Liver (tissue), 8 donors: ENCODE measurements at regions not wholly inside any gene's neighbourhood (a gene's known extent, or its start where the extent isn't known, plus 50 kb on each side); places are given as distances from the start of the nearest gene placed in this dataset.

Source experiments
- DNase-seq: peaks from one replicate; pipeline ENCODE4 v3.0.0-alpha.2; 2017; ENCODE audit warnings: low spot score
- H3K27ac ChIP-seq, 2 donors: one replicate each; pipeline ENCODE4 v1.7.0; 2013; ENCODE audit warnings: inconsistent platforms in 2 of 2, low read length in 2 of 2, control low read depth in 1 of 2, low read depth in 1 of 2, mild to moderate bottlenecking in 1 of 2
- H3K27me3 ChIP-seq, 4 donors: one replicate each; pipeline versions ENCODE4 v1.6.1 to v1.7.0; 2013; ENCODE audit warnings: low read length in 3 of 4, inconsistent platforms in 1 of 4, mild to moderate bottlenecking in 1 of 4, moderate library complexity in 1 of 4; ENCODE audit not compliant: control insufficient read depth in 4 of 4, insufficient read depth in 4 of 4
- H3K36me3 ChIP-seq, 4 donors: one replicate each; pipeline versions ENCODE4 v1.6.1 to v1.7.0; 2013; ENCODE audit warnings: low read length in 3 of 4, mild to moderate bottlenecking in 3 of 4, low read depth in 1 of 4, moderate library complexity in 1 of 4; ENCODE audit not compliant: control insufficient read depth in 4 of 4, insufficient read depth in 3 of 4
- H3K4me1 ChIP-seq, 4 donors: one replicate each; pipeline versions ENCODE4 v1.6.1 to v1.7.0; 2013; ENCODE audit warnings: low read length in 3 of 4, mild to moderate bottlenecking in 3 of 4, moderate library complexity in 1 of 4; ENCODE audit not compliant: control insufficient read depth in 4 of 4, insufficient read depth in 4 of 4
- H3K4me3 ChIP-seq, 3 donors: one replicate each; pipeline versions ENCODE4 v1.6.1 to v1.7.0; 2013; ENCODE audit warnings: low read length in 3 of 3, control low read depth in 1 of 3, low read depth in 1 of 3, mild to moderate bottlenecking in 1 of 3
- H3K9ac ChIP-seq, 2 donors: one replicate each; pipeline ENCODE4 v1.7.0; 2013; ENCODE audit warnings: low read length in 2 of 2, mild to moderate bottlenecking in 2 of 2, moderate library complexity in 2 of 2, control low read depth in 1 of 2, low read depth in 1 of 2
- H3K9me3 ChIP-seq, 4 donors: one replicate each; pipeline versions ENCODE4 v1.6.1 to v1.7.0; 2013; ENCODE audit warnings: low read length in 3 of 4; ENCODE audit not compliant: control insufficient read depth in 4 of 4
- EGR1 ChIP-seq, 2 donors: IDR thresholded peaks; 2 replicates each; pipeline ENCODE4 v1.6.1; 2016 to 2018; ENCODE audit warnings: antibody characterized with exemption in 2 of 2, low read depth in 2 of 2
- FOXA1 ChIP-seq: IDR thresholded peaks from 2 replicates; pipeline ENCODE4 v1.6.1; 2016; ENCODE audit warnings: antibody characterized with exemption
- FOXA2 ChIP-seq: IDR thresholded peaks from 2 replicates; pipeline ENCODE4 v1.6.1; 2016; ENCODE audit warnings: antibody characterized with exemption
- GABPA ChIP-seq, 2 donors: IDR thresholded peaks in 1 of 2; conservative IDR thresholded peaks in 1 of 2; 2 replicates each; pipeline ENCODE4 v1.6.1; 2016; ENCODE audit warnings: antibody characterized with exemption in 2 of 2, mild to moderate bottlenecking in 1 of 2, moderate library complexity in 1 of 2
- HNF4A ChIP-seq, 2 donors: conservative IDR thresholded peaks; 2 replicates each; pipeline ENCODE4 v1.6.1; 2016; ENCODE audit warnings: antibody characterized with exemption in 2 of 2, mild to moderate bottlenecking in 2 of 2
- HNF4G ChIP-seq: IDR thresholded peaks from 2 replicates; pipeline ENCODE4 v1.6.1; 2016; ENCODE audit warnings: antibody characterized with exemption
- JUND ChIP-seq, 2 donors: IDR thresholded peaks; 2 replicates each; pipeline ENCODE4 v1.6.1; 2016; ENCODE audit warnings: antibody characterized with exemption in 2 of 2
- NR2F2 ChIP-seq: IDR thresholded peaks from 2 replicates; pipeline ENCODE4 v1.6.1; 2016; ENCODE audit warnings: antibody characterized with exemption
- RAD21 ChIP-seq, 2 donors: IDR thresholded peaks; 2 replicates each; pipeline ENCODE4 v1.6.1; 2016; ENCODE audit warnings: antibody characterized with exemption in 2 of 2, mild to moderate bottlenecking in 2 of 2
- RXRA ChIP-seq, 2 donors: IDR thresholded peaks; 2 replicates each; pipeline ENCODE4 v1.6.1; 2017 to 2018; ENCODE audit warnings: antibody characterized with exemption in 2 of 2, mild to moderate bottlenecking in 1 of 2
- SP1 ChIP-seq: IDR thresholded peaks from 2 replicates; pipeline ENCODE4 v1.6.1; 2018; ENCODE audit warnings: antibody characterized with exemption, mild to moderate bottlenecking
- TAF1 ChIP-seq: conservative IDR thresholded peaks from 2 replicates; pipeline ENCODE4 v1.6.1; 2016; ENCODE audit warnings: antibody characterized with exemption, mild to moderate bottlenecking
- ZBTB33 ChIP-seq: IDR thresholded peaks from 2 replicates; pipeline ENCODE4 v1.6.1; 2016; ENCODE audit warnings: antibody characterized with exemption
- WGBS: extraction: QIAGEN DNeasy Blood & Tissue Kit; methylation state at CpG from one replicate; pipeline ENCODE4 v1.1.7; 2013; 5-methylcytosine and 5-hydroxymethylcytosine counted together
- TF ChIP-seq, protein P1 (sequence below): fragments of 150-350 bp; IDR thresholded peaks from 2 replicates; pipeline ENCODE4 v1.5.1; 2017; ENCODE audit warnings: improper control_type of control experiment, low read depth, low read length; ENCODE audit not compliant: missing input control
- TF ChIP-seq, protein P2 (sequence below): IDR thresholded peaks from 2 replicates; pipeline ENCODE4 v1.6.1; 2016; ENCODE audit warnings: antibody characterized with exemption, mild to moderate bottlenecking
- TF ChIP-seq, protein P3 (sequence below): IDR thresholded peaks from 2 replicates; pipeline ENCODE4 v1.6.1; 2016; ENCODE audit warnings: antibody characterized with exemption
- donor health status: healthy.
- donor health status: healthy.
- donor health status: healthy.
- donor health status: healthy.
- donor health status: healthy.

GRCh38 chr10:117914334-117914733 is 132.4 kb downstream of the RAB11FIP2 start:
- 74% methylated on average over 6 of the region's 6 CpGs for WGBS
- Histone ChIP-seq H3K9ac (no peak overlapping the region), H3K4me3 (no peak overlapping the region), H3K9me3 (peaks cover 0 to 4% (median 0%) of the 10 kb centered on the region in 4 donors), H3K27me3 (peaks cover 0 to 7% (median under 1%) of the 10 kb centered on the region in 4 donors), H3K4me1 (no peaks in the 10 kb centered on the region), H3K27ac (no peak overlapping the region), H3K36me3 (no peaks in the 10 kb centered on the region)
- no peak for TF ChIP-seq JUND (IDR thresholded peaks at IDR 0.05)
- no peak for TF ChIP-seq EGR1 (IDR thresholded peaks at IDR 0.05; ENCODE audit: low read depth in 2 of 2)
- no peak for TF ChIP-seq FOXA1
- no peak for TF ChIP-seq RXRA (IDR thresholded peaks at IDR 0.05)
- TF ChIP-seq RAD21 (IDR thresholded peaks at IDR 0.05) = no peak
- TF ChIP-seq HNF4G = no peak
- TF ChIP-seq HNF4A (conservative IDR thresholded peaks at IDR 0.05) = no peak
- no peak for TF ChIP-seq SP1
- TF ChIP-seq, protein P1, sequence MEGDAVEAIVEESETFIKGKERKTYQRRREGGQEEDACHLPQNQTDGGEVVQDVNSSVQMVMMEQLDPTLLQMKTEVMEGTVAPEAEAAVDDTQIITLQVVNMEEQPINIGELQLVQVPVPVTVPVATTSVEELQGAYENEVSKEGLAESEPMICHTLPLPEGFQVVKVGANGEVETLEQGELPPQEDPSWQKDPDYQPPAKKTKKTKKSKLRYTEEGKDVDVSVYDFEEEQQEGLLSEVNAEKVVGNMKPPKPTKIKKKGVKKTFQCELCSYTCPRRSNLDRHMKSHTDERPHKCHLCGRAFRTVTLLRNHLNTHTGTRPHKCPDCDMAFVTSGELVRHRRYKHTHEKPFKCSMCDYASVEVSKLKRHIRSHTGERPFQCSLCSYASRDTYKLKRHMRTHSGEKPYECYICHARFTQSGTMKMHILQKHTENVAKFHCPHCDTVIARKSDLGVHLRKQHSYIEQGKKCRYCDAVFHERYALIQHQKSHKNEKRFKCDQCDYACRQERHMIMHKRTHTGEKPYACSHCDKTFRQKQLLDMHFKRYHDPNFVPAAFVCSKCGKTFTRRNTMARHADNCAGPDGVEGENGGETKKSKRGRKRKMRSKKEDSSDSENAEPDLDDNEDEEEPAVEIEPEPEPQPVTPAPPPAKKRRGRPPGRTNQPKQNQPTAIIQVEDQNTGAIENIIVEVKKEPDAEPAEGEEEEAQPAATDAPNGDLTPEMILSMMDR = no peak
- TF ChIP-seq GABPA (IDR thresholded peaks at IDR 0.05 in 1 of 2, conservative IDR thresholded peaks at IDR 0.05 in 1 of 2) = no peak
- no peak for TF ChIP-seq ZBTB33
- no peak for TF ChIP-seq FOXA2
- no peak for TF ChIP-seq TAF1
- TF ChIP-seq, protein P2, sequence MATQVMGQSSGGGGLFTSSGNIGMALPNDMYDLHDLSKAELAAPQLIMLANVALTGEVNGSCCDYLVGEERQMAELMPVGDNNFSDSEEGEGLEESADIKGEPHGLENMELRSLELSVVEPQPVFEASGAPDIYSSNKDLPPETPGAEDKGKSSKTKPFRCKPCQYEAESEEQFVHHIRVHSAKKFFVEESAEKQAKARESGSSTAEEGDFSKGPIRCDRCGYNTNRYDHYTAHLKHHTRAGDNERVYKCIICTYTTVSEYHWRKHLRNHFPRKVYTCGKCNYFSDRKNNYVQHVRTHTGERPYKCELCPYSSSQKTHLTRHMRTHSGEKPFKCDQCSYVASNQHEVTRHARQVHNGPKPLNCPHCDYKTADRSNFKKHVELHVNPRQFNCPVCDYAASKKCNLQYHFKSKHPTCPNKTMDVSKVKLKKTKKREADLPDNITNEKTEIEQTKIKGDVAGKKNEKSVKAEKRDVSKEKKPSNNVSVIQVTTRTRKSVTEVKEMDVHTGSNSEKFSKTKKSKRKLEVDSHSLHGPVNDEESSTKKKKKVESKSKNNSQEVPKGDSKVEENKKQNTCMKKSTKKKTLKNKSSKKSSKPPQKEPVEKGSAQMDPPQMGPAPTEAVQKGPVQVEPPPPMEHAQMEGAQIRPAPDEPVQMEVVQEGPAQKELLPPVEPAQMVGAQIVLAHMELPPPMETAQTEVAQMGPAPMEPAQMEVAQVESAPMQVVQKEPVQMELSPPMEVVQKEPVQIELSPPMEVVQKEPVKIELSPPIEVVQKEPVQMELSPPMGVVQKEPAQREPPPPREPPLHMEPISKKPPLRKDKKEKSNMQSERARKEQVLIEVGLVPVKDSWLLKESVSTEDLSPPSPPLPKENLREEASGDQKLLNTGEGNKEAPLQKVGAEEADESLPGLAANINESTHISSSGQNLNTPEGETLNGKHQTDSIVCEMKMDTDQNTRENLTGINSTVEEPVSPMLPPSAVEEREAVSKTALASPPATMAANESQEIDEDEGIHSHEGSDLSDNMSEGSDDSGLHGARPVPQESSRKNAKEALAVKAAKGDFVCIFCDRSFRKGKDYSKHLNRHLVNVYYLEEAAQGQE = no peak
- DNase-seq = no peak

DNA sequence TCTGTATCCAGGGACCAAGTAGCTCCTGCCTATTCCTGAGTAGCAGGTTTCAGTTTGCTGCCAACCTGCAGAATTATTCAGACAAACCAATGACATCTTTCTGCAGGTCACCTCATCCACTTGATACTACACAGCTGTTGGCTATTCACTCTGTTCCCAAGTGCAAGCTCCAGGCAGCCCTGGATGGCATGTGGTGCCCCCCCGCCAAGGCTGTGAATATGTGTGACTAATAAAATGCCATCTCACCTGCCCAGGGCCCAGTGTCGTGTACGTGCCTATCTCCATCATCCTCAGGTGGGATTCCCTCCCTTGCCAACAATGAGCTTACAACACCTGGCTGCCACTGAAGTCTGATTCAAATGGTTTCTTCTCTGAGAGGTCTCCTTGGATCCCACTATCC is 125.8 kb downstream of the RAB11FIP2 start:
- Histone ChIP-seq H3K9ac (no peak overlapping the region), H3K36me3 (no peaks in the 10 kb centered on the region), H3K4me1 (no peaks in the 10 kb centered on the region), H3K4me3 (no peak overlapping the region), H3K27me3 (peaks cover 0 to 3% (median 1%) of the 10 kb centered on the region in 4 donors), H3K27ac (no peak overlapping the region), H3K9me3 (peaks cover 0 to 4% (median 0%) of the 10 kb centered on the region in 4 donors)
- WGBS = 79% methylated on average over 3 of the region's 3 CpGs
- TF ChIP-seq FOXA1 (no peak), JUND (IDR thresholded peaks at IDR 0.05) (no peak), HNF4G (no peak), FOXA2 (no peak), NR2F2 (no peak), GABPA (IDR thresholded peaks at IDR 0.05 in 1 of 2, conservative IDR thresholded peaks at IDR 0.05 in 1 of 2) (no peak)
- TF ChIP-seq, protein P3, sequence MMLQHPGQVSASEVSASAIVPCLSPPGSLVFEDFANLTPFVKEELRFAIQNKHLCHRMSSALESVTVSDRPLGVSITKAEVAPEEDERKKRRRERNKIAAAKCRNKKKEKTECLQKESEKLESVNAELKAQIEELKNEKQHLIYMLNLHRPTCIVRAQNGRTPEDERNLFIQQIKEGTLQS = no peak
- TF ChIP-seq, protein P1 = no peak
- no peak for DNase-seq
